T-helper 17 cell (primary cell): ENCODE measurements at regions not wholly inside any gene's neighbourhood (a gene's known extent, or its start where the extent isn't known, plus 50 kb on each side); places are given as distances from the start of the nearest gene placed in this dataset.

Experiments used
- ATAC-seq: fragments of 150-1000 bp; cut with Tn5 transposase; 2 replicates; pipeline ENCODE4 v1.10.0; 2021; ENCODE audit warnings: mild to moderate bottlenecking, moderate library complexity
- DNase-seq, 3 donors: peaks; one replicate each; pipeline versions ENCODE4 v3.0.0 to v3.0.0-alpha.2; 2020 to 2021
- H3K9me3 ChIP-seq: one replicate; pipeline ENCODE4 v1.7.0; 2013; ENCODE audit warnings: low read length, mild to moderate bottlenecking; ENCODE audit not compliant: control insufficient read depth, poor library complexity, severe bottlenecking
- H3K27ac Mint-ChIP-seq: one replicate; pipeline ENCODE4 v1.8.0; 2022; ENCODE audit warnings: mild to moderate bottlenecking, moderate library complexity, mixed read lengths
- H3K27me3 Mint-ChIP-seq: one replicate; pipeline ENCODE4 v1.8.0; 2022; ENCODE audit warnings: mixed read lengths
- H3K36me3 Mint-ChIP-seq: one replicate; pipeline ENCODE4 v1.8.0; 2022; ENCODE audit warnings: low read depth, mixed read lengths
- H3K4me1 Mint-ChIP-seq: one replicate; pipeline ENCODE4 v1.8.0; 2022; ENCODE audit warnings: mild to moderate bottlenecking, mixed read lengths
- H3K4me3 Mint-ChIP-seq: one replicate; pipeline ENCODE4 v1.8.0; 2022; ENCODE audit warnings: mild to moderate bottlenecking, moderate library complexity, mixed read lengths

DNA sequence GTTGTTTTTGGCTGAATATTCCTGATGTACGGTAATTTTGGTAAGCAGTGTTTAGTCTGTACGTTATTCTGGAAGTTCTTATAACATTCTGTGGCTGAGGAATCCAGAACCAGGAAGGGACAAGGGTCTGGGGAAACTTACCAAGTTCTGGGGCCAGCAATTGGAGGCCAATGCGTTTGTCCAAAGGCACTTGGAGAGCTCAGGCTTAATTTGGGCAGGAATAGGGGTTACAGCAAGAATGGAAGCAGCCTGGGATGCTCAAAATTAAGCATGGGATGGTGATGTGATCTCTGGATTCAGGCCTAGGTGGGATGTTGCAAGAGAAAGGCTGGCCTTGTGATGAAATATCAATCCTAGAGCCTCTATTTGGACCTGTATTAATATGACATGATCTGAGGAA lies 235.2 kb upstream of the NOX3 start:
- DNase-seq (no peak), ATAC-seq (no peak)
- H3K4me3 Mint-ChIP-seq: no peak overlapping the region
- H3K27me3 Mint-ChIP-seq: no peaks in the 10 kb centered on the region
- no peak overlapping the region for H3K27ac Mint-ChIP-seq
- H3K9me3 ChIP-seq: no peaks in the 10 kb centered on the region
- H3K4me1 Mint-ChIP-seq: no peaks in the 10 kb centered on the region
- no peaks in the 10 kb centered on the region for H3K36me3 Mint-ChIP-seq

GRCh38 chr6:155687645-155688044 lies 232.0 kb upstream of the NOX3 start:
- no peaks in the 10 kb centered on the region for H3K36me3 Mint-ChIP-seq
- H3K4me3 Mint-ChIP-seq: no peak overlapping the region
- H3K27me3 Mint-ChIP-seq: peaks cover 12% of the 10 kb centered on the region
- ATAC-seq (no peak), DNase-seq (no peak)
- peaks cover 3% of the 10 kb centered on the region for H3K4me1 Mint-ChIP-seq
- H3K27ac Mint-ChIP-seq: no peak overlapping the region
- H3K9me3 ChIP-seq: no peaks in the 10 kb centered on the region

GRCh38 chr6:155684416-155685196 lies 229.0 kb upstream of the NOX3 start:
- H3K9me3 ChIP-seq: no peaks in the 10 kb centered on the region
- H3K36me3 Mint-ChIP-seq: no peaks in the 10 kb centered on the region
- no peak for ATAC-seq
- peak overlapping the region; percentile 49 for H3K27ac Mint-ChIP-seq
- peaks cover 3% of the 10 kb centered on the region for H3K4me1 Mint-ChIP-seq
- no peak for DNase-seq
- peaks cover 25% of the 10 kb centered on the region for H3K27me3 Mint-ChIP-seq
- H3K4me3 Mint-ChIP-seq: no peak overlapping the region

- H3K36me3 Mint-ChIP-seq: no peaks in the 10 kb centered on the region
- no peaks in the 10 kb centered on the region for H3K4me1 Mint-ChIP-seq
- no peak overlapping the region for H3K4me3 Mint-ChIP-seq
- no peak overlapping the region for H3K27ac Mint-ChIP-seq
- H3K27me3 Mint-ChIP-seq: peaks cover 21% of the 10 kb centered on the region
- DNase-seq (no peak), ATAC-seq (no peak)
- no peaks in the 10 kb centered on the region for H3K9me3 ChIP-seq
These were observed 222.7 kb upstream of the NOX3 start for GRCh38 chr6:155678361-155678760.

GRCh38 chr6:155676346-155676745 lies 220.7 kb upstream of the NOX3 start:
- no peaks in the 10 kb centered on the region for H3K9me3 ChIP-seq
- ATAC-seq (no peak), DNase-seq (no peak)
- H3K27me3 Mint-ChIP-seq: peaks cover 14% of the 10 kb centered on the region
- H3K36me3 Mint-ChIP-seq: no peaks in the 10 kb centered on the region
- no peak overlapping the region for H3K4me3 Mint-ChIP-seq
- H3K4me1 Mint-ChIP-seq: no peaks in the 10 kb centered on the region
- no peak overlapping the region for H3K27ac Mint-ChIP-seq

- no peak for ATAC-seq
- Mint-ChIP-seq H3K27ac (no peak overlapping the region), H3K4me1 (no peaks in the 10 kb centered on the region), H3K4me3 (no peak overlapping the region), H3K27me3 (peaks cover 13% of the 10 kb centered on the region), H3K36me3 (peaks cover 3% of the 10 kb centered on the region)
- no peak for DNase-seq
- H3K9me3 ChIP-seq: no peaks in the 10 kb centered on the region
These were observed 215.0 kb upstream of the NOX3 start for GRCh38 chr6:155670655-155671054.

- H3K9me3 ChIP-seq: no peaks in the 10 kb centered on the region
- no peak for DNase-seq
- no peak for ATAC-seq
- Mint-ChIP-seq H3K36me3 (no peaks in the 10 kb centered on the region), H3K4me3 (no peak overlapping the region), H3K27me3 (peaks cover 25% of the 10 kb centered on the region), H3K4me1 (no peaks in the 10 kb centered on the region), H3K27ac (no peak overlapping the region)
These were observed 204.8 kb upstream of the NOX3 start for GRCh38 chr6:155660251-155660977.

DNA sequence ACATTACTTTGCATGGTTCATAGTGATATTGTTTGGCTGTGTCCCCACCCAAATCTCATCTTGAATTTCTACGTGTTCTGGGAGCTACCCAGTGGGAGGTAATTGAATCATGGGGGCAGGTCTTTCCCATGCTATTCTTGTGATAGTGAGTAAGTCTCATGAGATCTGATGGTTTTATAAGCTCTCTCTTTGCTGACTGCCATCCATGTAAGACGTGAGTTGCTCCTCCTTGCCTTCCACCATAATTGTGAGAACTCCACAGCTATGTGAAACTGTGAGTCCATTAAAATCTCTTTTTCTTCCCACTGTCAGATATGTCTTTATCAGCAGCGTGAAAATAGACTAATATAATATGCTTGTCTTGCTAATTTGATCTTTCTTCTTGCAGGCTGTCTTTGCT lies 200.4 kb upstream of the NOX3 start:
- DNase-seq (no peak), ATAC-seq (no peak)
- peaks cover 7% of the 10 kb centered on the region for H3K27me3 Mint-ChIP-seq
- H3K9me3 ChIP-seq: no peaks in the 10 kb centered on the region
- no peak overlapping the region for H3K4me3 Mint-ChIP-seq
- no peaks in the 10 kb centered on the region for H3K4me1 Mint-ChIP-seq
- no peak overlapping the region for H3K27ac Mint-ChIP-seq
- H3K36me3 Mint-ChIP-seq: no peaks in the 10 kb centered on the region

- Mint-ChIP-seq H3K36me3 (no peaks in the 10 kb centered on the region), H3K4me3 (no peak overlapping the region), H3K27me3 (peaks cover 7% of the 10 kb centered on the region), H3K4me1 (no peaks in the 10 kb centered on the region), H3K27ac (no peak overlapping the region)
- DNase-seq (no peak), ATAC-seq (no peak)
- H3K9me3 ChIP-seq: no peaks in the 10 kb centered on the region
These were observed 198.8 kb upstream of the NOX3 start for GRCh38 chr6:155654474-155654873.

DNA sequence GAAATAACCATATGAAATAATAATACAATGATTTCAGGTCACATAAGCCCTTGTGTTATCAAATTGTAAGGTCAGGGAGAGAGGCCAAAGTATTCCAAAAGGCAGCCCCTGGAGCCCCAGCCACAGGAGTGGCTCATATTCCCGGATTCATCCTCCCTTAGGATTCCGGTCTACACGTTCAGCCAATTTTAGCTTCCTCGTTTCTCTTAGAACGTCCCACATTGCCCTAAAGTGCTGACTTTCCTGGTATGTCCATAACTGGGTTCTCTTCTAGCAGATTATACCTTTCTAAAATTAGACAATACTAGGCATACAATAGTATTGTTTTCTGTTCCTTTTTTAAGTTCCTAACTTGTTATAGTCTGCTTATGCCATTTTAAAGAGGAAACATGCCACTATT lies 192.7 kb upstream of the NOX3 start:
- DNase-seq (no peak), ATAC-seq (no peak)
- H3K27ac Mint-ChIP-seq: no peak overlapping the region
- no peaks in the 10 kb centered on the region for H3K9me3 ChIP-seq
- peaks cover 18% of the 10 kb centered on the region for H3K27me3 Mint-ChIP-seq
- no peak overlapping the region for H3K4me3 Mint-ChIP-seq
- peaks cover 4% of the 10 kb centered on the region for H3K4me1 Mint-ChIP-seq
- H3K36me3 Mint-ChIP-seq: peaks cover 2% of the 10 kb centered on the region

DNA sequence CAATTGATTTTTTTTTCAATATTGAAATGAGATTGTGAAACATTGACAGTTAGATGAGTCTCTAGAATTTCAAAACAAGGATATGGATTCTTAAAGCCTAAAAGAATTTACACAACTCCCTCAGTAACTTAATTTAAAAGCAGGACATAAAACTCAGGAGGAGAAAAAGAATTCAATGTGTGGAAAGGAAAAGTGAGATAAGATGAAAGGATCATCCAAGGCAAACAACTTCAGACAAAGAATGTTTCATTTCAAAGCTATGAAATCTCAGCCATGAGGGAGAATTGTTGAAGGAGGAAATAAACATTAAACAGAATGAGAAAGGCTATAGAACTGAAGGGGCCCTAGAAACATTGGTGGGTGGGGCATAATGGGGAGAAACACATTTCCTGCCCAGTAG lies 191.7 kb upstream of the NOX3 start:
- ATAC-seq (no peak), DNase-seq (no peak)
- Mint-ChIP-seq H3K4me1 (peaks cover 4% of the 10 kb centered on the region), H3K27me3 (peaks cover 18% of the 10 kb centered on the region), H3K4me3 (no peak overlapping the region), H3K36me3 (peaks cover 2% of the 10 kb centered on the region), H3K27ac (no peak overlapping the region)
- H3K9me3 ChIP-seq: no peaks in the 10 kb centered on the region

GRCh38 chr6:155646443-155646842 lies 190.8 kb upstream of the NOX3 start:
- ATAC-seq (no peak), DNase-seq (no peak)
- Mint-ChIP-seq H3K4me1 (peaks cover 4% of the 10 kb centered on the region), H3K36me3 (peaks cover 2% of the 10 kb centered on the region), H3K27ac (no peak overlapping the region), H3K4me3 (no peak overlapping the region), H3K27me3 (peaks cover 18% of the 10 kb centered on the region)
- no peaks in the 10 kb centered on the region for H3K9me3 ChIP-seq

GRCh38 chr6:155645325-155645724 lies 189.7 kb upstream of the NOX3 start:
- H3K9me3 ChIP-seq: no peaks in the 10 kb centered on the region
- H3K4me3 Mint-ChIP-seq: no peak overlapping the region
- DNase-seq: no peak
- H3K27ac Mint-ChIP-seq: no peak overlapping the region
- no peak for ATAC-seq
- peaks cover 2% of the 10 kb centered on the region for H3K36me3 Mint-ChIP-seq
- peaks cover 4% of the 10 kb centered on the region for H3K4me1 Mint-ChIP-seq
- H3K27me3 Mint-ChIP-seq: peaks cover 18% of the 10 kb centered on the region

DNA sequence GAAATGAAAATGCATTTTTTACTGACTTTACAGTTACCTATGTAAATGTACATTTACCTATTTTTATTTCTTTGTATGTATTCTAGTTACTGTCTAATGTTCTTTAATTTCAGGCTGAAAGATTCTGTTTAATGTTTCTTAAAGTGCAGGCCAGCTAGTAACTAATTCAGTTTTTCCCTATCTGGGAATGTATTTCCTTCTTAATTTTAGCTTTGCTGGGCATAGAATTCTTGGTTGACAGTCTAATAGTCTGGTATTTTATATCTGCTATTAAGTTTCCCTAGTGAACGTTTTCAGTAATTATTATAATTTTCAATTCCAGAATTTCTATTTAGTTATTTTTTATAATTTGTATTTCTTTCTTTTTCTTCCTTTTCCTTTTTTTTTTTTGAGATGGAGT lies 186.0 kb upstream of the NOX3 start:
- Mint-ChIP-seq H3K27me3 (peaks cover 15% of the 10 kb centered on the region), H3K4me1 (peaks cover 2% of the 10 kb centered on the region)

More for the DNA sequence above, 186.0 kb upstream of the NOX3 start:
- Mint-ChIP-seq H3K36me3 (peaks cover 2% of the 10 kb centered on the region), H3K4me3 (no peak overlapping the region), H3K27ac (no peak overlapping the region)
- no peak for ATAC-seq
- no peak for DNase-seq
- no peaks in the 10 kb centered on the region for H3K9me3 ChIP-seq
